ENCODE measurements at regions not wholly inside any gene's neighbourhood (a gene's known extent, or its start where the extent isn't known, plus 50 kb on each side); places are given as distances from the start of the nearest gene placed in this dataset.

DNA sequence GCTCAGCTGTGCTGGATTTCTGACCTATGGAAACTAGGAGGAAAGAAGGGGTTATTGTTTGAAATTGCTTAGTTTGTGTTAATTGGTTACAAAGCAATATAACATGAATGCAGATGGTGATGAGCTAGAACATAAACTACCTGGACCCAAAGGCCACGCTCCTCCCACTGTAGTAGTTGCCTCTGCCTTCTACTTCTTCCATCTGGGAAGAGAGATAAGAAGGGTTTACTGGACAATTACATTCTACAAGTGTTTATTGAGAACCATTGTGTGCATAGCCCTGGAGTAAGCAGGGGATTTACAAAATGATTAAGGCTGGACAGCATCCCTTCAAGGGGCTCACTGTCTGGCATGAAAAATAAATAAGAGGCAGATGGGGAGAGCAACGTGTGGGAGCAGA lies 355.3 kb upstream of the TRPC7 start:
- Histone ChIP-seq H3K27ac (ENCODE audit: low read length) (no peak overlapping the region), H3K9me3 (ENCODE audit: insufficient read depth, low read depth, low read length) (no peaks in the 10 kb centered on the region), H3K27me3 (ENCODE audit: insufficient read depth, low read length) (no peaks in the 10 kb centered on the region)

DNA sequence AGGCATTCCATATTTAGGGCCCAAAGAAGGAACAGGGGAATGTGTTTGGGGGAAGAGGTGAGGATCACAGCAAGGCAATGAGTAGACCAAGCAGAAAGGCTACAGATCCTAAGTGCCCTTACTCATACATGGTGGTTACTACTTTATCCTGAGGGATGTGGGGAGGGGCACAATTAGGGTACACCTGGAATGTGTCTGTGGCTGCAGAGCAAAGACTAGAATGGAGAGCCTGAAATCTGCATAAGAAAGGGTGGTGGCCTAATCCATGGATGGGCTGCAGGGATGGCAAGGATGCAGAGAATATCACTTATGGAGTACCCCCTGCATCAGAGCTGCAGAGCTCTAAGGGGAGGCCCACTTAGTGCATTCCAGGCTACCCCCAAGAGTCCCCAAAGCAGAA lies 352.6 kb upstream of the TRPC7 start:
- no peaks in the 10 kb centered on the region for H3K27me3 ChIP-seq (ENCODE audit: insufficient read depth, low read length)
- peaks cover 10% of the 10 kb centered on the region; the same call in 1 of the 2 replicates for H3K4me1 ChIP-seq (ENCODE audit: insufficient read depth, low read length)
- no peak overlapping the region for H3K4me3 ChIP-seq (ENCODE audit: low read length)
- no peaks in the 10 kb centered on the region for H3K36me3 ChIP-seq (ENCODE audit: insufficient read depth, low read depth, low read length)
- no peaks in the 10 kb centered on the region; the same call in 1 of the 2 replicates for H3K9me3 ChIP-seq (ENCODE audit: insufficient read depth, low read depth, low read length)
- H3K27ac ChIP-seq (ENCODE audit: low read length) = no peak overlapping the region
- no peak overlapping the region for H3K9ac ChIP-seq (ENCODE audit: low read depth, low read length)

More for the DNA sequence above, 355.3 kb upstream of the TRPC7 start:
- no peak overlapping the region for H3K4me3 ChIP-seq (ENCODE audit: low read length)
- H3K4me1 ChIP-seq (ENCODE audit: insufficient read depth, low read length) = peaks cover 10% of the 10 kb centered on the region; the same call in 1 of the 2 replicates
- H3K9ac ChIP-seq (ENCODE audit: low read depth, low read length) = no peak overlapping the region
- H3K36me3 ChIP-seq (ENCODE audit: insufficient read depth, low read depth, low read length) = no peaks in the 10 kb centered on the region

DNA sequence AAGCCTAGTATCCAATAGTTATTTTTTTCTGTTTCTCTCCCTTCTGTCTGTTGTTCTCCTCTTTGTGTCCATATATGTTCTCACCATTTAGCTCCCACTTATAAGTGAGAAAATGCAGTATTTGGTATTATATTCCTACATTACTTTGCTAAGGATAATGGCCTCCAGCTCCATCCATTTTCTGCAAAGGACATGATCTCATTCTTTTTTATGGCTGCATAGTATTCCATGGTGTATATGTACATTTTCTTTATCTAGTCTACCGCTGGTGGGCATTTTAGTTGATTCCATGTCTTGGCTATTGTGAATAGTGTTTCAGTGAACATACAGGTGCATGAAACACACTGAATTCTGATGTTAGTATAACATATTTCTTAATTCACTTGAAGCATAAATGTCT lies 348.9 kb upstream of the TRPC7 start:
- Histone ChIP-seq H3K9me3 (ENCODE audit: insufficient read depth, low read depth, low read length) (no peaks in the 10 kb centered on the region; the same call in 1 of the 2 replicates), H3K4me1 (ENCODE audit: insufficient read depth, low read length) (peaks cover 10% of the 10 kb centered on the region; the same call in 1 of the 2 replicates), H3K27ac (ENCODE audit: low read length) (no peak overlapping the region), H3K27me3 (ENCODE audit: insufficient read depth, low read length) (no peaks in the 10 kb centered on the region), H3K4me3 (ENCODE audit: low read length) (no peak overlapping the region), H3K9ac (ENCODE audit: low read depth, low read length) (no peak overlapping the region), H3K36me3 (ENCODE audit: insufficient read depth, low read depth, low read length) (no peaks in the 10 kb centered on the region)

DNA sequence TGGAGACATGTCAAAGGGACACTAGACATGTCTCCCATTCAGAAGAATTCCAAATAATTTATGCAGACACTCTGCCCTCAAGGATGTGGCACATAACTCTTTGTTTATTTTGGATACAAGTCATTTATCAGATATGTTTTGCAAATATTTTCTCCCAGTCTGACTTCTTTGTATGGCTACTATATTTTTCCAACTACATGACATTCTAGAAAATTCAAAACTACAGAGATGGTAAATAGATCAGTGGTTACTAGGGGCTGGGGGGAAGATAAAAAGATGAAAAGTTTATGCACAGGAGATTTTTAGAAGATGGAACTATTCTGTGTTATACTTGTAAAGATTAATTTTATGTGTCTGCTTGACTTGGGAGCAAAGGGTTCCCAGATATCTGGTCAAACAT lies 347.3 kb upstream of the TRPC7 start:
- Histone ChIP-seq H3K4me1 (ENCODE audit: insufficient read depth, low read length) (peaks cover 2% of the 10 kb centered on the region; the same call in 1 of the 2 replicates), H3K9me3 (ENCODE audit: insufficient read depth, low read depth, low read length) (no peaks in the 10 kb centered on the region; the same call in 1 of the 2 replicates), H3K4me3 (ENCODE audit: low read length) (no peak overlapping the region), H3K27ac (ENCODE audit: low read length) (no peak overlapping the region), H3K9ac (ENCODE audit: low read depth, low read length) (no peak overlapping the region), H3K27me3 (ENCODE audit: insufficient read depth, low read length) (no peaks in the 10 kb centered on the region), H3K36me3 (ENCODE audit: insufficient read depth, low read depth, low read length) (no peaks in the 10 kb centered on the region)

DNA sequence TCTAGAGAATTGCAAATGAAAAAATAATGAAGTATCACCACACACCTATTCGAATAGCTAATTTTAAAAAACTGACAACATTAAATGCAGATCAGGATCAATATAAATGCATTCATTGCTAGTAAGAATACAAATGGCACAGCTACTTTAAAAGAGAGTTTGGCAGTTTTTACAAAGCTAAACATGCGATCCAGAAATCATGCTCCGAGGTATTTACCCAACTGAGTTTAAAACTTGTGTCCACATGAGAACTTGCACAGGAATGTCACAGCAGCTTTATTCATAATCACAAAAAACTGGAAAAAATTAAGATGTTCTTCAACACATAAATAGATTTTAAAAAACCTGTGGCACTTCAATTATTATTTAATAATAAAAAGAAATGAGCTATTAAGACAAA lies 345.5 kb upstream of the TRPC7 start:
- H3K4me3 ChIP-seq (ENCODE audit: low read length) = no peak overlapping the region
- no peaks in the 10 kb centered on the region; the same call in 1 of the 2 replicates for H3K9me3 ChIP-seq (ENCODE audit: insufficient read depth, low read depth, low read length)
- H3K4me1 ChIP-seq (ENCODE audit: insufficient read depth, low read length) = no peaks in the 10 kb centered on the region
- H3K9ac ChIP-seq (ENCODE audit: low read depth, low read length) = no peak overlapping the region
- H3K27ac ChIP-seq (ENCODE audit: low read length) = no peak overlapping the region
- H3K27me3 ChIP-seq (ENCODE audit: insufficient read depth, low read length) = no peaks in the 10 kb centered on the region
- no peaks in the 10 kb centered on the region for H3K36me3 ChIP-seq (ENCODE audit: insufficient read depth, low read depth, low read length)

DNA sequence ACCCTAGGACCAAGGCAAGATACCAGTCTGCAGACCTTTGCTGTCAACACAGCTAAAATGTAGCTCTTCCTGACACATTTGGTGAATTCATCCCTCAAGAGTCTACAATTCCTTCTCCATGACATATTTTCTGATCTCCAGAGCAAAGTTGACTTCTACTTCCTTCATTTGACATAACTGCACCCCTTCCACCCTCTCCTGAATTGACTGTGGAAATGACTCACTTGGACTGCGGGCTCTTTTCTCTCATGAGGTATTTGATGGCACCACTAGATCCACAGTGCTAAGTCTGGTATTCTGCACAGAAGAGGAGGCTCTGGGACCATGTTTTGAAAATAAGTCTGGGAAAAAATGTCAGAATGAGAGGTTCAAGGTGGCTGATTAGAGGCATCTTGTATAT lies 338.4 kb upstream of the TRPC7 start:
- no peaks in the 10 kb centered on the region for H3K36me3 ChIP-seq (ENCODE audit: insufficient read depth, low read depth, low read length)
- no peaks in the 10 kb centered on the region for H3K9me3 ChIP-seq (ENCODE audit: insufficient read depth, low read depth, low read length)
- no peaks in the 10 kb centered on the region for H3K4me1 ChIP-seq (ENCODE audit: insufficient read depth, low read length)
- no peak overlapping the region for H3K27ac ChIP-seq (ENCODE audit: low read length)
- no peak overlapping the region for H3K9ac ChIP-seq (ENCODE audit: low read depth, low read length)
- no peak overlapping the region for H3K4me3 ChIP-seq (ENCODE audit: low read length)
- H3K27me3 ChIP-seq (ENCODE audit: insufficient read depth, low read length) = no peaks in the 10 kb centered on the region

DNA sequence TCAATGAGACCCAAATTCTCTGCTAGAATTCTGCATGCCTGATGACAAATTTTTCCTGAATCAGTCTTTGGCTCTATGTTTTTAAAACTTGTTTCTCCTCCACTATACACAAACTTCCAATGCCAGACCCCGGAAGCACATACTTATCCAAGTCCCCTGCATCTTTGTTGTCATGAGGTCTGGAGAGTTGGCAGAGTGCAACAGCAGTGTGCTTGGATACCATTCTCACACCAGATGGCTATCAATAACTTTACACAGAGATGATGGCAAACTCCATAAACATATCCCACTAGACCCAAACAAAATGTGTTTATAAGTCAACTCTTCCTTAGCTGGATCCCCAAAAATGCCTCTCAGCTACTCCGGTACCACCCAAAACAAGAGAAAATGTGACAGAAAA lies 337.7 kb upstream of the TRPC7 start:
- Histone ChIP-seq H3K27me3 (ENCODE audit: insufficient read depth, low read length) (no peaks in the 10 kb centered on the region), H3K4me3 (ENCODE audit: low read length) (no peak overlapping the region), H3K9me3 (ENCODE audit: insufficient read depth, low read depth, low read length) (no peaks in the 10 kb centered on the region), H3K4me1 (ENCODE audit: insufficient read depth, low read length) (no peaks in the 10 kb centered on the region), H3K9ac (ENCODE audit: low read depth, low read length) (no peak overlapping the region), H3K36me3 (ENCODE audit: insufficient read depth, low read depth, low read length) (no peaks in the 10 kb centered on the region), H3K27ac (ENCODE audit: low read length) (no peak overlapping the region)

DNA sequence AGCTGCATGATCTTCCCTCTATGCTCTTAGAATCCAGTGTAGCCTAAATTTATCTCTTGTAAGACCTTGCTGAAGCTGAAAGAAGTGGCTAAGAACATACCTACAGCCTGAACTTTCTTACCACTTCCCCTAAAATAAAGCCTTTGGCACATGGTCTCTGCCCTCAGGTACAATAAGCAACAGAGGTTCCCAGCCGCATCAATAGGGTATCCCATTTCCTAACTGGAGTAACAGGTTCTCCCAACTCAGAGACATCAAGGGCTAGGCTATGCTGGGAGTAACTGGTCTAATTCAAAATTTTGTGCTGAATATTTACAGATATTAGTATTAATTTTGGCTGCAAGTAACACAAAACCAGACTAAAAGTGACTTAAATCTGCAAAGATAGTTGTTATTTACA lies 335.8 kb upstream of the TRPC7 start:
- Histone ChIP-seq H3K27ac (ENCODE audit: low read length) (no peak overlapping the region), H3K9ac (ENCODE audit: low read depth, low read length) (no peak overlapping the region), H3K27me3 (ENCODE audit: insufficient read depth, low read length) (no peaks in the 10 kb centered on the region), H3K4me3 (ENCODE audit: low read length) (no peak overlapping the region), H3K4me1 (ENCODE audit: insufficient read depth, low read length) (peaks cover 9% of the 10 kb centered on the region; the same call in 1 of the 2 replicates), H3K9me3 (ENCODE audit: insufficient read depth, low read depth, low read length) (no peaks in the 10 kb centered on the region), H3K36me3 (ENCODE audit: insufficient read depth, low read depth, low read length) (no peaks in the 10 kb centered on the region)

DNA sequence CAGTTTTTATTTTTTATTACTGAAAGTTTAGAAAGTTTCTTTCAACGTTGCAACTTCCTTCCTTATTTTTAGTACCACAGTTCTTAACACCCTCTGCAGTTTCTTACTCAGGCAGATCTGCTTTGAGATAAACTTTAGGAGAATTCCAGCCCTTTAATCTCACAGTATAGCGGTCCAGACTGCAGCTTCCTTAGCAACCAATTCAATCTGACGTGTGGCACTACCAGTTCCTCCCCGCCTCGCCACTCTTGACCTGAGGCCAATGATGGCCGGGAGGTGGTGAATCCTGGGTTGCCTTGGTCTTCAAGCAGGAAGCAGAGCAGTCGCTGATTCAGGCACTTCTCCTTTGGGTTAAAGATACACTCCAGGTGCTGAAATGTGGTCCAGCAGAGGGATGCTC lies 334.3 kb upstream of the TRPC7 start:
- H3K36me3 ChIP-seq (ENCODE audit: insufficient read depth, low read depth, low read length) = no peaks in the 10 kb centered on the region
- no peak overlapping the region for H3K4me3 ChIP-seq (ENCODE audit: low read length)
- no peak overlapping the region for H3K27ac ChIP-seq (ENCODE audit: low read length)
- no peaks in the 10 kb centered on the region for H3K27me3 ChIP-seq (ENCODE audit: insufficient read depth, low read length)
- H3K4me1 ChIP-seq (ENCODE audit: insufficient read depth, low read length) = peaks cover 9% of the 10 kb centered on the region; the same call in 1 of the 2 replicates
- H3K9ac ChIP-seq (ENCODE audit: low read depth, low read length) = no peak overlapping the region
- H3K9me3 ChIP-seq (ENCODE audit: insufficient read depth, low read depth, low read length) = no peaks in the 10 kb centered on the region

DNA sequence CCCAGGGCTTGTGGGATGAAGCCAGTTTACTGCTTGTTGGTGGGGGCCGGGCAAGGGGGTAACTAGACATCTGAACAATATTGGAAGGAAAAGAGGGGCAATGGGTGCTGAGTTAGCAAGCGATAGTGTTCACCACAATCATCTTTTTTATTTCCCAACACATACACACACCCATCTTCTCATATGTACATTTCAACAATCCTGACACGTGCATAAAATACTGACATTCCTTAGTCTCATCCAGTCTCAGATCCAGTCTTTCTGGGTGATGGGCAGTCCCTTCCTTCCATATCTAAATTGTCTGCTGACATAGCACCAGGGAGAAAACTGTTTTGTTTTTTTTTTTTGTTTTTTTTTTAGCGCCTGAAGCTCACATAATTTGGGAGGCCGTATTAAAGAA lies 333.6 kb upstream of the TRPC7 start:
- Histone ChIP-seq H3K36me3 (ENCODE audit: insufficient read depth, low read depth, low read length) (no peaks in the 10 kb centered on the region), H3K27me3 (ENCODE audit: insufficient read depth, low read length) (no peaks in the 10 kb centered on the region), H3K4me3 (ENCODE audit: low read length) (no peak overlapping the region), H3K9me3 (ENCODE audit: insufficient read depth, low read depth, low read length) (no peaks in the 10 kb centered on the region), H3K27ac (ENCODE audit: low read length) (no peak overlapping the region), H3K4me1 (ENCODE audit: insufficient read depth, low read length) (peaks cover 9% of the 10 kb centered on the region; the same call in 1 of the 2 replicates), H3K9ac (ENCODE audit: low read depth, low read length) (no peak overlapping the region)

DNA sequence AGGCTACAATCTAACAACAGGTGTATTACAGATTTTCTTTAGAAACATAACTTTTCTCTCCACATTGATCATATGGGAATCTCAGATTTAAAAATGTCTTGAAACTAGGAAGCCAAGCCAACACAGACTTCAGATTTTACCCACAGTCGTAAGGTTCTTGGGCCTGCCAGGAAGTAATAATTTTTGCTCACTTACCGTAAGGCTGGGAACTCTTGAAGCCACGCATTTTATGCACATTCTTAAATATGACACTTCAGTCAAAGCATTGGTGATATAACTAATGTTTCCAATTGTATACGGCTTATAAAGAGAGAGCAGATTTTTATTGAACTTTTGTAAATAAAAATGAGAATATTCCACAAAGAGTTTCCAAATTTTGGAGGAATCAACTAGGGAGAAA lies 328.9 kb upstream of the TRPC7 start:
- Histone ChIP-seq H3K4me3 (ENCODE audit: low read length) (no peak overlapping the region), H3K4me1 (ENCODE audit: insufficient read depth, low read length) (peaks cover 9% of the 10 kb centered on the region; the same call in 1 of the 2 replicates), H3K9ac (ENCODE audit: low read depth, low read length) (no peak overlapping the region), H3K36me3 (ENCODE audit: insufficient read depth, low read depth, low read length) (no peaks in the 10 kb centered on the region), H3K9me3 (ENCODE audit: insufficient read depth, low read depth, low read length) (peaks cover 9% of the 10 kb centered on the region), H3K27me3 (ENCODE audit: insufficient read depth, low read length) (no peaks in the 10 kb centered on the region), H3K27ac (ENCODE audit: low read length) (no peak overlapping the region)

DNA sequence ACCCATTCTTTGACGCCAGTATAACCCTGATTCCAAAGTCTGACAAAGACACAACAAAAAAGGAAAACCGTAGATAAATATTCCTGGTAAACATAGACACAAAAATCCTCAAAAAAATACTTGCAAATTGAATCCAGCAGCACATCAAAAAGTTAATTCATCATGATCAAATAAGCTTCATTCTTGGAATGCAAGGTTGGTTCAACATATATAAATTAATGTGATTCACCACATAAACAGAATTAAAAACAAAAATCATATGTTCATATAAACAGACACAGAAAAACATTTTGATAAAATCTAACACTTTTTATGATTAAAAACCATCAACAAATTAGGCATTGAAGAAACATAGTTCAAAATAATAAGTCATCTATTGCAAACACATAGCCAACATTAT lies 324.2 kb upstream of the TRPC7 start:
- Histone ChIP-seq H3K4me1 (ENCODE audit: insufficient read depth, low read length) (no peaks in the 10 kb centered on the region), H3K9me3 (ENCODE audit: insufficient read depth, low read depth, low read length) (peaks cover 28% of the 10 kb centered on the region), H3K9ac (ENCODE audit: low read depth, low read length) (no peak overlapping the region), H3K27ac (ENCODE audit: low read length) (no peak overlapping the region), H3K36me3 (ENCODE audit: insufficient read depth, low read depth, low read length) (no peaks in the 10 kb centered on the region), H3K4me3 (ENCODE audit: low read length) (no peak overlapping the region), H3K27me3 (ENCODE audit: insufficient read depth, low read length) (no peaks in the 10 kb centered on the region)
